DND-41 (cell line): ENCODE measurements at regions not wholly inside any gene's neighbourhood (a gene's known extent, or its start where the extent isn't known, plus 50 kb on each side); places are given as distances from the start of the nearest gene placed in this dataset.
A peak's percentile ranks its signal among the peaks of the same experiment; 100 is the strongest.

Experiments
- ATAC-seq: fragments of 200-7000 bp; cut with Tn5 transposase; 3 replicates; pipeline ENCODE4 v1.9.1; 2021; ENCODE audit warnings: low read depth; ENCODE audit not compliant: insufficient read depth
- DNase-seq: peaks from one replicate; pipeline ENCODE4 v3.0.0-alpha.2; 2020
- H2AFZ ChIP-seq: 2 replicates; pipeline ENCODE4 v1.6.0; 2012; ENCODE audit warnings: low read depth, low read length
- H3K27ac ChIP-seq: 2 replicates; pipeline ENCODE4 v1.5.1; 2012; ENCODE audit warnings: low read length, inconsistent platforms
- H3K27me3 ChIP-seq: fragments of 200-600 bp; sonication (generic); 2 replicates; pipeline ENCODE4 v1.6.0; 2012; ENCODE audit warnings: low read length, mild to moderate bottlenecking, inconsistent platforms; ENCODE audit not compliant: insufficient read depth, poor library complexity
- H3K36me3 ChIP-seq: 2 replicates; pipeline ENCODE4 v1.5.1; 2012; ENCODE audit warnings: low read length, inconsistent platforms; ENCODE audit not compliant: insufficient read depth
- H3K4me1 ChIP-seq: 2 replicates; pipeline ENCODE4 v1.5.1; 2012; ENCODE audit warnings: mild to moderate bottlenecking, low read length; ENCODE audit not compliant: insufficient read depth
- H3K4me2 ChIP-seq: 2 replicates; pipeline ENCODE4 v1.6.0; 2012; ENCODE audit warnings: mild to moderate bottlenecking, moderate library complexity, low read length, inconsistent platforms; ENCODE audit not compliant: insufficient read depth
- H3K4me3 ChIP-seq, 2 experiments: fragments of 200-600 bp in 1 of 2; shearing (Covaris generic) in 1 of 2; 2 replicates each; pipeline ENCODE4 v1.5.1; 2012 to 2016; ENCODE audit warnings: inconsistent platforms in 2 of 2, low read length in 2 of 2, mild to moderate bottlenecking in 2 of 2, low read depth in 1 of 2, moderate library complexity in 1 of 2
- H3K79me2 ChIP-seq: 2 replicates; pipeline ENCODE4 v1.6.0; 2012; ENCODE audit warnings: low read length, inconsistent platforms; ENCODE audit not compliant: insufficient read depth
- H3K9ac ChIP-seq: 2 replicates; pipeline ENCODE4 v1.6.0; 2012; ENCODE audit warnings: low read depth, mild to moderate bottlenecking, inconsistent platforms, low read length, moderate library complexity
- H3K9me3 ChIP-seq: 2 replicates; pipeline ENCODE4 v1.5.1; 2012; ENCODE audit warnings: low read length, moderate library complexity, mild to moderate bottlenecking, inconsistent platforms; ENCODE audit not compliant: insufficient read depth, severe bottlenecking
- H4K20me1 ChIP-seq: 2 replicates; pipeline ENCODE4 v1.6.0; 2012; ENCODE audit warnings: low read length; ENCODE audit not compliant: insufficient read depth
- CTCF ChIP-seq: IDR thresholded peaks from 2 replicates; pipeline ENCODE4 v1.5.1; 2012; ENCODE audit warnings: borderline replicate concordance, low read length, moderate library complexity, mild to moderate bottlenecking; ENCODE audit not compliant: poor library complexity, severe bottlenecking; ENCODE audit errors: extremely low read depth
- EZH2 ChIP-seq: IDR thresholded peaks from 3 replicates; pipeline ENCODE4 v1.6.1; 2012; ENCODE audit warnings: borderline replicate concordance, low read depth, mild to moderate bottlenecking, moderate library complexity, low read length, inconsistent platforms; ENCODE audit not compliant: severe bottlenecking

- Histone ChIP-seq H3K79me2 (no peaks in the 10 kb centered on the region), H3K27ac (no peak overlapping the region), H3K4me1 (peaks cover 32% of the 10 kb centered on the region), H3K4me3 (no peak overlapping the region), H3K36me3 (no peaks in the 10 kb centered on the region), H3K9ac (no peak overlapping the region), H3K4me2 (no peak overlapping the region), H4K20me1 (no peaks in the 10 kb centered on the region), H3K9me3 (no peaks in the 10 kb centered on the region), H3K27me3 (no peaks in the 10 kb centered on the region), H2AFZ (no peak overlapping the region)
- TF ChIP-seq CTCF (no peak), EZH2 (no peak)
- ATAC-seq (no peak), DNase-seq (no peak)
Measured at GRCh38 chr12:92337128-92337527, 191.5 kb upstream of the BTG1 start.

GRCh38 chr12:92336641-92337040, 191.0 kb upstream of the BTG1 start:
- H3K4me3 ChIP-seq, result no peak overlapping the region

GRCh38 chr12:92335831-92336230, 190.2 kb upstream of the BTG1 start:
- Histone ChIP-seq H3K36me3 (no peaks in the 10 kb centered on the region), H3K4me3 (no peak overlapping the region), H3K27ac (no peak overlapping the region), H3K79me2 (no peaks in the 10 kb centered on the region), H3K9ac (no peak overlapping the region), H4K20me1 (no peaks in the 10 kb centered on the region), H3K4me1 (peaks cover 31% of the 10 kb centered on the region), H2AFZ (no peak overlapping the region), H3K9me3 (no peaks in the 10 kb centered on the region), H3K4me2 (no peak overlapping the region), H3K27me3 (no peaks in the 10 kb centered on the region)
- DNase-seq (no peak), ATAC-seq (no peak)
- TF ChIP-seq CTCF, result no peak
- no peak for TF ChIP-seq EZH2

More at GRCh38 chr12:92336641-92337040, 191.0 kb upstream of the BTG1 start:
- Histone ChIP-seq H4K20me1 (no peaks in the 10 kb centered on the region), H3K9me3 (no peaks in the 10 kb centered on the region), H3K27ac (no peak overlapping the region), H2AFZ (no peak overlapping the region), H3K4me2 (no peak overlapping the region), H3K27me3 (no peaks in the 10 kb centered on the region), H3K79me2 (no peaks in the 10 kb centered on the region), H3K9ac (no peak overlapping the region), H3K36me3 (no peaks in the 10 kb centered on the region), H3K4me1 (peaks cover 36% of the 10 kb centered on the region)
- no peak for ATAC-seq
- TF ChIP-seq EZH2, result no peak
- no peak for TF ChIP-seq CTCF
- DNase-seq, result no peak

GRCh38 chr12:92334552-92334951, 188.9 kb upstream of the BTG1 start:
- Histone ChIP-seq H3K9me3 (no peaks in the 10 kb centered on the region), H3K36me3 (no peaks in the 10 kb centered on the region), H3K4me1 (peaks cover 28% of the 10 kb centered on the region), H4K20me1 (no peaks in the 10 kb centered on the region), H3K27me3 (no peaks in the 10 kb centered on the region), H3K4me3 (no peak overlapping the region), H3K79me2 (no peaks in the 10 kb centered on the region), H3K4me2 (no peak overlapping the region), H3K9ac (no peak overlapping the region), H2AFZ (0 out of 2 replicates have a peak overlapping the region, but pooled peaks have one; percentile 8), H3K27ac (no peak overlapping the region)
- ATAC-seq, result no peak
- DNase-seq, result no peak
- TF ChIP-seq EZH2 (no peak), CTCF (no peak)
